Fibroblast of lung (primary cell): ENCODE measurements at regions not wholly inside any gene's neighbourhood (a gene's known extent, or its start where the extent isn't known, plus 50 kb on each side); places are given as distances from the start of the nearest gene placed in this dataset.

Experiments used
- DNase-seq, 2 donors: peaks; one replicate each; pipeline versions ENCODE4 v3.0.0 to v3.0.0-alpha.2; 2010; ENCODE audit warnings: low read depth in 2 of 2
- H2AFZ ChIP-seq: 2 replicates; pipeline ENCODE4 v1.5.1; 2012; ENCODE audit warnings: low read length, control low read depth, inconsistent platforms
- H3K27ac ChIP-seq: 2 replicates; pipeline ENCODE4 v1.5.1; 2011; ENCODE audit warnings: low read length, control low read depth; ENCODE audit not compliant: insufficient read depth
- H3K27me3 ChIP-seq: 2 replicates; pipeline ENCODE4 v1.5.1; 2011; ENCODE audit warnings: mild to moderate bottlenecking, low read length; ENCODE audit not compliant: control insufficient read depth, insufficient read depth
- H3K36me3 ChIP-seq: 2 replicates; pipeline ENCODE4 v1.5.1; 2011; ENCODE audit warnings: low read length; ENCODE audit not compliant: control insufficient read depth, insufficient read depth
- H3K4me1 ChIP-seq: 2 replicates; pipeline ENCODE4 v1.5.1; 2011; ENCODE audit warnings: low read length; ENCODE audit not compliant: control insufficient read depth, insufficient read depth; ENCODE audit errors: extremely low read depth
- H3K4me2 ChIP-seq: 2 replicates; pipeline ENCODE4 v1.5.1; 2011; ENCODE audit warnings: low read length, control low read depth; ENCODE audit not compliant: insufficient read depth; ENCODE audit errors: extremely low read depth
- H3K4me3 ChIP-seq, 4 experiments: fragments of 200-600 bp in 1 of 4; sonication (generic) in 1 of 4; replicated peaks in 1 of 4; 2 replicates each; pipeline ENCODE4 v1.5.1; 2011 to 2016; ENCODE audit warnings: low read length in 4 of 4, low read depth in 3 of 4, mild to moderate bottlenecking in 3 of 4, control low read depth in 2 of 4, inconsistent platforms in 1 of 4, mixed read lengths in 1 of 4; ENCODE audit not compliant: insufficient read depth in 1 of 4; ENCODE audit errors: control extremely low read depth in 1 of 4
- H3K79me2 ChIP-seq: 2 replicates; pipeline ENCODE4 v1.5.1; 2012; ENCODE audit warnings: mild to moderate bottlenecking, low read length, inconsistent platforms; ENCODE audit not compliant: control insufficient read depth, insufficient read depth
- H3K9ac ChIP-seq: 2 replicates; pipeline ENCODE4 v1.5.1; 2011; ENCODE audit warnings: mild to moderate bottlenecking, low read length, control low read depth; ENCODE audit not compliant: insufficient read depth
- H3K9me3 ChIP-seq: 2 replicates; pipeline ENCODE4 v1.5.1; 2012; ENCODE audit warnings: low read depth, low read length; ENCODE audit not compliant: control insufficient read depth, insufficient read depth
- H4K20me1 ChIP-seq: 2 replicates; pipeline ENCODE4 v1.5.1; 2011; ENCODE audit warnings: low read length; ENCODE audit not compliant: control insufficient read depth, insufficient read depth; ENCODE audit errors: extremely low read depth
- EZH2 ChIP-seq: IDR thresholded peaks from 2 replicates; pipeline ENCODE4 v1.5.1; 2012; ENCODE audit warnings: low read length, control low read depth, mild to moderate bottlenecking; ENCODE audit errors: missing control alignments
- TF ChIP-seq, protein P1 (sequence below), 2 donors: IDR thresholded peaks in 1 of 2; conservative IDR thresholded peaks in 1 of 2; 1 replicate in 1 of 2; 2 replicates in 1 of 2; pipeline ENCODE4 v1.5.1; 2011 to 2012; ENCODE audit warnings: low read length in 2 of 2, control low read depth in 1 of 2, inconsistent platforms in 1 of 2, low read depth in 1 of 2, mild to moderate bottlenecking in 1 of 2

DNA sequence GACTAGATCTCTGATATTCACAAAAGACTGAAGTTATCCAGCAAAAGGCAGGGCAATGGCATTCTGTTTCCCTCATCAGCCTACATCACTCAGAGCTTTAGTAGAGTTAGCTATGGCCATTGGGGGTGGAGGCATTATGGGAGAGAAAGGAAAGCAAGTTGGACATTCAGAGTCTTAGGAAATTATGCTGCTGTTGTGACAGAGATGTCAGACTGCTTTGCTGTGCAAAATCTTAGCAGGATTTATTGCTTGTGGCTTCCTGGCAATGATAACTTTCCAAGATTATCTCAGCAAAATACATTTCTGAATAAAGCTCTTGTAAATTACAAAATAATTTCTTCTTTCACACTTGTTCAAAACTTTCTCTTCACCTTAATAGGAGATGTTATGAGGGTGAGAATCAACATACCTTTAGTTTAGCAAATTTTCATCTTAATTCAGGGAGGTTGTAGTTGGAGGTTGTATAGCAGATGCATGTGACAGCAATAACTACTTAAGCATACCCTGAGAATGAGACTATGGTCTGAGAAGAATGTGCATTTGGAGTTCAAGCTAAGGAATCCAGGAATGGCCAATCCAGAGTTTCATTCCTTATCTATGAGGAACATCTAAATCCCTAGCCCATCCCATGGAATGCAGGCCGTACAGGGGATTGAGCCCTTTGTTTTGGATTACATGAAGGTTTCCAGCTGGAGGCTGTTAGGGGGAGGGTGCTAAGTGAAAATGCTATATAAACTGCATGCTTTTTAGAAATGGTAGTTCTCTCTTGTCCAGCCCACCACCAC, 179.8 kb downstream of the HAO1 start:
- Histone ChIP-seq H3K4me3 (no peak overlapping the region), H3K4me1 (no peaks in the 10 kb centered on the region), H3K79me2 (no peaks in the 10 kb centered on the region), H4K20me1 (no peaks in the 10 kb centered on the region), H3K9ac (no peak overlapping the region), H3K9me3 (no peaks in the 10 kb centered on the region), H3K36me3 (no peaks in the 10 kb centered on the region), H3K27ac (no peak overlapping the region), H2AFZ (no peak overlapping the region), H3K4me2 (no peak overlapping the region), H3K27me3 (no peaks in the 10 kb centered on the region)
- peak in 1 of 2 donors; percentile 83 for DNase-seq
- TF ChIP-seq, protein P1, sequence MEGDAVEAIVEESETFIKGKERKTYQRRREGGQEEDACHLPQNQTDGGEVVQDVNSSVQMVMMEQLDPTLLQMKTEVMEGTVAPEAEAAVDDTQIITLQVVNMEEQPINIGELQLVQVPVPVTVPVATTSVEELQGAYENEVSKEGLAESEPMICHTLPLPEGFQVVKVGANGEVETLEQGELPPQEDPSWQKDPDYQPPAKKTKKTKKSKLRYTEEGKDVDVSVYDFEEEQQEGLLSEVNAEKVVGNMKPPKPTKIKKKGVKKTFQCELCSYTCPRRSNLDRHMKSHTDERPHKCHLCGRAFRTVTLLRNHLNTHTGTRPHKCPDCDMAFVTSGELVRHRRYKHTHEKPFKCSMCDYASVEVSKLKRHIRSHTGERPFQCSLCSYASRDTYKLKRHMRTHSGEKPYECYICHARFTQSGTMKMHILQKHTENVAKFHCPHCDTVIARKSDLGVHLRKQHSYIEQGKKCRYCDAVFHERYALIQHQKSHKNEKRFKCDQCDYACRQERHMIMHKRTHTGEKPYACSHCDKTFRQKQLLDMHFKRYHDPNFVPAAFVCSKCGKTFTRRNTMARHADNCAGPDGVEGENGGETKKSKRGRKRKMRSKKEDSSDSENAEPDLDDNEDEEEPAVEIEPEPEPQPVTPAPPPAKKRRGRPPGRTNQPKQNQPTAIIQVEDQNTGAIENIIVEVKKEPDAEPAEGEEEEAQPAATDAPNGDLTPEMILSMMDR (conservative IDR thresholded peaks at IDR 0.05 in 1 of 2, IDR thresholded peaks at IDR 0.05 in 1 of 2; ENCODE audit: low read depth in 1 of 2, low read length in 2 of 2) = no peak
- TF ChIP-seq EZH2 = no peak

- no peaks in the 10 kb centered on the region for H3K36me3 ChIP-seq
- no peaks in the 10 kb centered on the region for H3K4me1 ChIP-seq
- no peaks in the 10 kb centered on the region for H3K27me3 ChIP-seq
- H3K4me2 ChIP-seq = no peak overlapping the region
- no peaks in the 10 kb centered on the region for H3K9me3 ChIP-seq
- DNase-seq = no peak
- no peak overlapping the region for H2AFZ ChIP-seq
- no peak overlapping the region for H3K27ac ChIP-seq
- H3K9ac ChIP-seq = no peak overlapping the region
- H3K4me3 ChIP-seq = no peak overlapping the region
- H4K20me1 ChIP-seq = no peaks in the 10 kb centered on the region
- TF ChIP-seq EZH2 = no peak
- TF ChIP-seq, protein P1 (conservative IDR thresholded peaks at IDR 0.05 in 1 of 2, IDR thresholded peaks at IDR 0.05 in 1 of 2; ENCODE audit: low read depth in 1 of 2, low read length in 2 of 2) = no peak
- H3K79me2 ChIP-seq = no peaks in the 10 kb centered on the region
Observed at GRCh38 chr20:7765221-7765620, 175.0 kb downstream of the HAO1 start.

DNA sequence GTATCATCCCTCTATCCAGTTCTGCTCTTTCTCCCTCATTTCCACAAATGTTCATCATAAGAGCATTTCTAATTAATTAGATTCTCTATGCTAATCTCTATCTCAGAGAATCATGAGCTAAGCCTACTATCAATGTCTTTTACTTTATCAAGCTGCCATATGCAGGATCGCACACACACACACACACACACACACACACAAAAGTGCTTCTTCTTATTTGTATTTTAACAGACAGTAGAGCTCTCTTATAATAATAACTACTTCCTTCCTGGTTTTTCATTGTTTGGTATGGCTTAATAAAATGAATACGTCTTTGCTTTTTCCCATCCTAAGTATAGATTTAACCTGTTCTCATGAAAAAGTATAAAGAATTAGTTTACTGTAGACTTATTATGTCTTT, 170.2 kb downstream of the HAO1 start:
- no peak overlapping the region for H2AFZ ChIP-seq
- H3K9ac ChIP-seq = no peak overlapping the region
- no peaks in the 10 kb centered on the region for H3K4me1 ChIP-seq
- no peaks in the 10 kb centered on the region for H3K36me3 ChIP-seq
- no peaks in the 10 kb centered on the region for H3K27me3 ChIP-seq
- no peak overlapping the region for H3K4me3 ChIP-seq
- no peak for TF ChIP-seq EZH2
- TF ChIP-seq, protein P1 (conservative IDR thresholded peaks at IDR 0.05 in 1 of 2, IDR thresholded peaks at IDR 0.05 in 1 of 2; ENCODE audit: low read depth in 1 of 2, low read length in 2 of 2) = no peak
- no peaks in the 10 kb centered on the region for H3K79me2 ChIP-seq
- H4K20me1 ChIP-seq = no peaks in the 10 kb centered on the region
- H3K9me3 ChIP-seq = no peaks in the 10 kb centered on the region
- DNase-seq = no peak
- H3K27ac ChIP-seq = no peak overlapping the region
- no peak overlapping the region for H3K4me2 ChIP-seq
